DOHH2 (cell line): ENCODE measurements at regions not wholly inside any gene's neighbourhood (a gene's known extent, or its start where the extent isn't known, plus 50 kb on each side); places are given as distances from the start of the nearest gene placed in this dataset.

Source experiments
- H3F3A ChIP-seq: fragments of 200-600 bp; sonication (generic), shearing (Covaris generic); 2 replicates; pipeline ENCODE4 v1.6.0; 2016; ENCODE audit warnings: antibody characterized with exemption, mild to moderate bottlenecking; ENCODE audit not compliant: control insufficient read depth, insufficient read depth
- H3K27ac ChIP-seq: fragments of 200-600 bp; sonication (generic); 2 replicates; pipeline ENCODE4 v1.5.1; 2014; ENCODE audit warnings: low read depth, mild to moderate bottlenecking, low read length, moderate library complexity
- H3K27me3 ChIP-seq: fragments of 200-600 bp; sonication (generic); 2 replicates; pipeline ENCODE4 v1.6.1; 2014; ENCODE audit warnings: mild to moderate bottlenecking, low read length, mixed read lengths; ENCODE audit not compliant: control insufficient read depth
- H3K36me3 ChIP-seq: fragments of 200-600 bp; sonication (generic); 2 replicates; pipeline ENCODE4 v1.6.1; 2014; ENCODE audit warnings: mild to moderate bottlenecking, low read length, moderate library complexity, mixed read lengths; ENCODE audit not compliant: control insufficient read depth
- H3K4me1 ChIP-seq: fragments of 200-600 bp; sonication (generic); 2 replicates; pipeline ENCODE4 v1.6.1; 2014; ENCODE audit warnings: mild to moderate bottlenecking, low read length, mixed read lengths; ENCODE audit not compliant: control insufficient read depth
- H3K4me2 ChIP-seq: fragments of 200-600 bp; sonication (generic); 2 replicates; pipeline ENCODE4 v1.6.0; 2014; ENCODE audit warnings: mild to moderate bottlenecking, low read length, moderate library complexity
- H3K4me3 ChIP-seq: fragments of 200-600 bp; sonication (generic); 2 replicates; pipeline ENCODE4 v1.5.1; 2014; ENCODE audit warnings: mild to moderate bottlenecking, low read length, mixed read lengths
- H3K79me2 ChIP-seq: fragments of 200-600 bp; sonication (generic); 2 replicates; pipeline ENCODE4 v1.6.1; 2014; ENCODE audit warnings: mild to moderate bottlenecking, low read length, mixed read lengths; ENCODE audit not compliant: control insufficient read depth
- H3K9me2 ChIP-seq: fragments of 200-600 bp; sonication (generic); replicated peaks from 2 replicates; pipeline ENCODE4 v1.6.1; 2014; ENCODE audit warnings: mild to moderate bottlenecking, low read length, mixed read lengths; ENCODE audit not compliant: control insufficient read depth
- H3K9me3 ChIP-seq: fragments of 200-600 bp; sonication (generic); 2 replicates; pipeline ENCODE4 v1.6.1; 2014; ENCODE audit warnings: antibody characterized with exemption, low read length, mixed read lengths; ENCODE audit not compliant: control insufficient read depth, insufficient read depth
- H4K20me1 ChIP-seq: fragments of 200-600 bp; sonication (generic); 2 replicates; pipeline ENCODE4 v1.6.0; 2014; ENCODE audit warnings: low read depth, mild to moderate bottlenecking, antibody characterized with exemption, low read length, moderate library complexity; ENCODE audit not compliant: control insufficient read depth, insufficient read depth
- CTCF ChIP-seq: fragments of 200-600 bp; sonication (generic); IDR thresholded peaks from one replicate; pipeline ENCODE4 v1.5.1; 2014; ENCODE audit warnings: antibody characterized with exemption, mild to moderate bottlenecking, low read depth, low read length; ENCODE audit not compliant: poor library complexity, severe bottlenecking
- EZH2phosphoT487 ChIP-seq: fragments of 200-600 bp; sonication (generic); IDR thresholded peaks from 2 replicates; pipeline ENCODE4 v1.6.1; 2017; ENCODE audit warnings: borderline replicate concordance, mild to moderate bottlenecking, antibody characterized with exemption, low read length, moderate library complexity, mixed read lengths

- H3K4me2 ChIP-seq, result no peak overlapping the region
- no peaks in the 10 kb centered on the region for H3K79me2 ChIP-seq
- no peaks in the 10 kb centered on the region for H3F3A ChIP-seq
- H3K4me1 ChIP-seq, result no peaks in the 10 kb centered on the region
- no peak overlapping the region for H3K27ac ChIP-seq
- H4K20me1 ChIP-seq, result no peaks in the 10 kb centered on the region
- no peaks in the 10 kb centered on the region for H3K36me3 ChIP-seq
- H3K9me2 ChIP-seq, result no peaks in the 10 kb centered on the region
- H3K27me3 ChIP-seq, result no peaks in the 10 kb centered on the region
- H3K4me3 ChIP-seq, result no peak overlapping the region
- no peaks in the 10 kb centered on the region for H3K9me3 ChIP-seq
- TF ChIP-seq EZH2phosphoT487 (no peak), CTCF (no peak)
These were observed 94.8 kb upstream of the OPRM1 start for GRCh38 chr6:153944201-153944600.

GRCh38 chr6:153942361-153942760, 96.7 kb upstream of the OPRM1 start:
- Histone ChIP-seq H3K9me3 (no peaks in the 10 kb centered on the region), H3K9me2 (no peaks in the 10 kb centered on the region), H3K4me1 (no peaks in the 10 kb centered on the region), H3K27me3 (no peaks in the 10 kb centered on the region), H4K20me1 (no peaks in the 10 kb centered on the region), H3K79me2 (no peaks in the 10 kb centered on the region), H3K4me3 (no peak overlapping the region), H3K36me3 (no peaks in the 10 kb centered on the region), H3K27ac (no peak overlapping the region), H3F3A (no peaks in the 10 kb centered on the region), H3K4me2 (no peak overlapping the region)
- TF ChIP-seq CTCF (no peak), EZH2phosphoT487 (no peak)

GRCh38 chr6:153941768-153942167, 97.3 kb upstream of the OPRM1 start:
- TF ChIP-seq CTCF (no peak), EZH2phosphoT487 (no peak)
- H3K36me3 ChIP-seq, result no peaks in the 10 kb centered on the region
- no peaks in the 10 kb centered on the region for H3K79me2 ChIP-seq
- H3K4me1 ChIP-seq, result no peaks in the 10 kb centered on the region
- no peaks in the 10 kb centered on the region for H3F3A ChIP-seq
- H3K27me3 ChIP-seq, result no peaks in the 10 kb centered on the region
- H3K9me3 ChIP-seq, result no peaks in the 10 kb centered on the region
- H3K27ac ChIP-seq, result no peak overlapping the region
- no peak overlapping the region for H3K4me2 ChIP-seq
- no peak overlapping the region for H3K4me3 ChIP-seq
- no peaks in the 10 kb centered on the region for H4K20me1 ChIP-seq
- no peaks in the 10 kb centered on the region for H3K9me2 ChIP-seq

GRCh38 chr6:153938876-153939275, 100.2 kb upstream of the OPRM1 start:
- H3K4me2 ChIP-seq, result no peak overlapping the region
- H3K9me2 ChIP-seq, result no peaks in the 10 kb centered on the region
- TF ChIP-seq CTCF (no peak), EZH2phosphoT487 (no peak)
- H3F3A ChIP-seq, result no peaks in the 10 kb centered on the region
- H3K9me3 ChIP-seq, result no peaks in the 10 kb centered on the region
- no peaks in the 10 kb centered on the region for H3K79me2 ChIP-seq
- H3K36me3 ChIP-seq, result no peaks in the 10 kb centered on the region
- no peak overlapping the region for H3K4me3 ChIP-seq
- no peaks in the 10 kb centered on the region for H4K20me1 ChIP-seq
- H3K27ac ChIP-seq, result no peak overlapping the region
- no peaks in the 10 kb centered on the region for H3K4me1 ChIP-seq
- no peaks in the 10 kb centered on the region for H3K27me3 ChIP-seq
